Immature natural killer cell (primary cell): ENCODE measurements at regions not wholly inside any gene's neighbourhood (a gene's known extent, or its start where the extent isn't known, plus 50 kb on each side); places are given as distances from the start of the nearest gene placed in this dataset.

Experiments used
- DNase-seq, 3 donors: peaks; one replicate each; pipeline ENCODE4 v3.0.0; 2022; ENCODE audit warnings: mixed read lengths in 1 of 3
- H3K27ac Mint-ChIP-seq, 6 donors: one replicate each; pipeline ENCODE4 v1.8.0; 2020; ENCODE audit warnings: mixed read lengths in 6 of 6, mild to moderate bottlenecking in 5 of 6, inconsistent platforms in 4 of 6, moderate library complexity in 3 of 6
- H3K27me3 Mint-ChIP-seq, 3 donors: one replicate each; pipeline ENCODE4 v1.8.0; 2020 to 2021; ENCODE audit warnings: low read depth in 3 of 3, mild to moderate bottlenecking in 3 of 3, mixed read lengths in 3 of 3, moderate library complexity in 3 of 3, inconsistent platforms in 1 of 3
- H3K36me3 Mint-ChIP-seq, 3 donors: one replicate each; pipeline ENCODE4 v1.8.0; 2020; ENCODE audit warnings: mixed read lengths in 3 of 3, inconsistent platforms in 2 of 3, mild to moderate bottlenecking in 2 of 3
- H3K4me1 Mint-ChIP-seq, 2 donors: one replicate each; pipeline ENCODE4 v1.8.0; 2020; ENCODE audit warnings: inconsistent platforms in 2 of 2, mild to moderate bottlenecking in 2 of 2, mixed read lengths in 2 of 2, moderate library complexity in 1 of 2
- H3K4me3 Mint-ChIP-seq, 5 donors: one replicate each; pipeline ENCODE4 v1.8.0; 2020; ENCODE audit warnings: mild to moderate bottlenecking in 5 of 5, mixed read lengths in 5 of 5, inconsistent platforms in 3 of 5, moderate library complexity in 3 of 5
- H3K9me3 Mint-ChIP-seq, 6 donors: one replicate each; pipeline ENCODE4 v1.8.0; 2020; ENCODE audit warnings: mild to moderate bottlenecking in 6 of 6, mixed read lengths in 6 of 6, inconsistent platforms in 4 of 6, moderate library complexity in 3 of 6

DNA sequence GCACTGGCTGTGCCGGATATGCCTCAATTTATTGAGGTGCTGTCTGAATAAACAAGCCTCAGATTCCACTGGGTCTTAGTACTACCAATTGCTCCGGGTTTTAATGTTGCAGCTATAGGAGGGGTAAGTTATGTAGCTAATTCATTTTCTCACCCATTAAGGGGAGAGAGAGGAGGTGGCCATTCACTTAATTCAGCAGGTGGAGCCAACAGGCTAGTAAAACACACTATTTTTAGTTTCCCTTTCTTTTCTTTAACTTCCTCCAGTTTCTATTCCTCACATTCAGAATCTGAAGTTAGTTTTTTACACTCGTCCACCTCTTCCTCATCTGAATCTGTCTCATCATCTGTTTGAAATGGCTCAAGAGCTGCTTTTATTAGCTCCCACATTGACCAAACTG, 105.6 kb upstream of the CDH10 start:
- H3K36me3 Mint-ChIP-seq, result no peaks in the 10 kb centered on the region
- H3K27ac Mint-ChIP-seq, result no peak overlapping the region
- H3K4me1 Mint-ChIP-seq, result no peaks in the 10 kb centered on the region
- no peak overlapping the region for H3K4me3 Mint-ChIP-seq
- peaks cover 0 to 2% (median 0%) of the 10 kb centered on the region in 3 donors for H3K27me3 Mint-ChIP-seq
- no peak for DNase-seq
- H3K9me3 Mint-ChIP-seq, result peaks cover 10 to 65% (median 49%) of the 10 kb centered on the region in 6 donors

DNA sequence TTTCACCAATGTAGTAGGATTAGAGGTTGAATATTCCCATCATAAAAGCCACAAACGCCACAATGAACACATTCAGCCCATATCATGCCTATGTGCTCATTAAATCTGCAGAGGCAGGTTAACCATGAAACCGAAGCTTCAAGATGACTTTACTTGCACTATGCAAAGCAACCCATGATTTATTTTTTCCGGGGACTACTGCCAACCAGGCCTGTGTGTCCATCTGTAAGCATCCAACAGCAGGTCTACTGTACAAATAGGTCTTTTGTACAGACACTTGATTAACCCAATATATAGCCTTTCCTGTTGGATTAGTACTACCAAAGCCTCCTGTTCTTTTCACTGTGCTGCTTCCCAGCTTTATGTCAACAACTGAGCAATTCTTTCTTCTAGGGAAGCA, 104.9 kb upstream of the CDH10 start:
- Mint-ChIP-seq H3K4me3 (no peak overlapping the region), H3K4me1 (no peaks in the 10 kb centered on the region), H3K9me3 (peaks cover 13 to 68% (median 50%) of the 10 kb centered on the region in 6 donors), H3K36me3 (no peaks in the 10 kb centered on the region), H3K27ac (no peak overlapping the region), H3K27me3 (peaks cover 0 to 2% (median 0%) of the 10 kb centered on the region in 3 donors)
- DNase-seq, result no peak

DNA sequence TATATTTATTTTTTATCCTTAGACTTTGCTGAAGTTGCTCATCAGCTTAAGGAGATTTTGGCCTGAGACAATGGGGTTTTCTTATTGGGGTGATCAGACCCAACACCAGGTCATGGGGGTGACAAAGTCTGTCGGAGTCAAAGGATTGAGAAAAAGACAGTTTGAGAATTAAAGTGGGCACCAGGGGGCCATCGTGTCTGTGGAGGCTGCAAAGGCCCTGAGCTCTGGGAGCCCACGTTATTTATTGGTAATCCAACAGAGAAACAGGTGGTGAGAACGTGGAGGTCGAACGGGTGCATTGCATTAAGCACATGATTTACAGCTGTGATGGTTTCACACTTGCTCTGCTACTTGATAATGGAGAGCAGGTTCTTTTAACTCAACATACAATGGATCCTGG, 102.5 kb upstream of the CDH10 start:
- H3K4me3 Mint-ChIP-seq, result no peak overlapping the region
- no peak for DNase-seq
- peaks cover 13 to 63% (median 42%) of the 10 kb centered on the region in 6 donors for H3K9me3 Mint-ChIP-seq
- no peak overlapping the region for H3K27ac Mint-ChIP-seq
- H3K27me3 Mint-ChIP-seq, result peaks cover 0 to 2% (median 0%) of the 10 kb centered on the region in 3 donors
- no peaks in the 10 kb centered on the region for H3K36me3 Mint-ChIP-seq
- H3K4me1 Mint-ChIP-seq, result no peaks in the 10 kb centered on the region

DNA sequence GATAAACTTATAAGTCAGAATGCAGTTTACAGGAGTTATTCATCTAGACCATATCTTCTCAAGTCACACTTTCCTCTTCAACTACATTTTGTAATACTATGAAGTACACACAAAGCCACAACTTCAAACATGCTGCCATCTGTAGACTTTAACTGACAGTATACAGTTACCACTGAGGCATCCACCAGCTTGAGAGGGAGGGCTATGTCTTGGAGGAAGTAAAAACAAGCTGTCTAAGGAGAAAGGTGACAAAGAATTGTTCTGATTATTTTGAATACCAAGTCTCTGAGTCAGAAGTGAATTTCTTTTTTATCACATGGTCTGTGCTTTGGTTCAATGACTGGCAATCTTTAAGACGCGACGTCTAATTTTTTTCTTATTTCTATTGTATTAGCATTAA, 97.6 kb upstream of the CDH10 start:
- Mint-ChIP-seq H3K36me3 (no peaks in the 10 kb centered on the region), H3K4me1 (no peaks in the 10 kb centered on the region), H3K4me3 (no peak overlapping the region), H3K27me3 (peaks cover 0 to 2% (median 0%) of the 10 kb centered on the region in 3 donors), H3K27ac (no peak overlapping the region), H3K9me3 (peaks cover 17 to 61% (median 34%) of the 10 kb centered on the region in 6 donors)
- DNase-seq, result no peak

DNA sequence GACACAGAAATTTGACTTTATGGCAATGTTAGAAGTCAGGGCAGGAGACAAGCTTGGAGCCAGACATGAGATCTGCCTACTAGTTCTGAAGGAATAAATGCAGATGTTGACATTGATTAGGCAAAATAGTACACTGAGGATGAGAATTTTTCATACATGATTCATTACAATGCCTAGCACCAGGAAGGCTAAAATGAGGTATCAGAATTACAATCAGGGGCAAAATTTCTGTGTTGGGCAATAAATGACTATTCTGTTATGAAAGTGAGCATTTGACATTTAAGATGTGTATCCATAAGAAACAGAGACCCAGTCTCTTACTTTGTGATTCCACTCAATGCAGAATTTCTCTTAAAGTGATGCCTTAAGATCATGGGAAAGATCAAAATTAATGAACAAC, 92.4 kb upstream of the CDH10 start:
- Mint-ChIP-seq H3K27ac (no peak overlapping the region), H3K4me1 (no peaks in the 10 kb centered on the region), H3K27me3 (no peaks in the 10 kb centered on the region), H3K36me3 (no peaks in the 10 kb centered on the region), H3K4me3 (no peak overlapping the region), H3K9me3 (peaks cover 17 to 60% (median 37%) of the 10 kb centered on the region in 6 donors)
- no peak for DNase-seq

DNA sequence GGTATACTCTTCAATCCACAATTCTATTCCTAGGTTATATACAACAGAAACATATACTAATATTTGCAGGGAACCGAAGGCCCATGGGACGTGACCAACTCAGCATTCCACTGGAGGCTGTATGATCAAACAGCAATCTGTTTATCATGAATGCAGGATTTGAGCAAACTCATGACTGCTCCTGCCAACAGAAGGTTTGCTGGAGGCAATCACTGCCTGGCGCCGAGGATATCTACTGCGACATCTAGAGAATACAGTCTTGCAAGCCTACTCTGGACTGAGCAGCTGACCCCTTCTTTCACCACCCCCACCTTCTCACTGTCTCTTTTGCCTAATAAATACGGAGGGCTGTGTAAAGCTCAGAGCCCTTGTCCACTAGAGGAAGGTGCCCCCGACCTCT, 90.5 kb upstream of the CDH10 start:
- H3K9me3 Mint-ChIP-seq, result peaks cover 13 to 49% (median 33%) of the 10 kb centered on the region in 6 donors
- no peak for DNase-seq
- no peak overlapping the region for H3K4me3 Mint-ChIP-seq
- no peaks in the 10 kb centered on the region for H3K36me3 Mint-ChIP-seq
- H3K27ac Mint-ChIP-seq, result no peak overlapping the region
- no peaks in the 10 kb centered on the region for H3K4me1 Mint-ChIP-seq
- H3K27me3 Mint-ChIP-seq, result no peaks in the 10 kb centered on the region

DNA sequence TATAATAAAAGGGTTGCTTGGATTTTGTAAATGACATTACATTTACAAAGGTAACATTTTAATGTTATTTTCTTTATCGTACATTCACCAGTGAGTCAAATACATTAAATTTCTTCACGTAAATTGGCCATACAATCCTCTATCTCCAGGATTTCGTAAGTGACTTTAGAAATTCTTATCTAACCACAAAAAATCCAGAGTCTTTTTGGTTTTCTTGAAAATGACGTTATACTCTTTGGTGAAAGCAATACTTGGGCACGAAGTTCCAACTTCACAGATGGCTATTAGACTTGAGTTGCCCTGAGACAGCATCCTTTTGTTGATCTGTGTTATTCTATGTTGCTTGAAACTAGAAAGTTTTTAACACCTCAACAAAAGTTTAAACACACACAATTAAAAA, 87.4 kb upstream of the CDH10 start:
- H3K36me3 Mint-ChIP-seq, result peaks cover 0 to 6% (median 0%) of the 10 kb centered on the region in 3 donors
- H3K9me3 Mint-ChIP-seq, result peaks cover 20 to 54% (median 46%) of the 10 kb centered on the region in 6 donors
- no peaks in the 10 kb centered on the region for H3K4me1 Mint-ChIP-seq
- no peak overlapping the region for H3K4me3 Mint-ChIP-seq
- peaks cover 0 to 3% (median 0%) of the 10 kb centered on the region in 3 donors for H3K27me3 Mint-ChIP-seq
- no peak for DNase-seq
- no peak overlapping the region for H3K27ac Mint-ChIP-seq

DNA sequence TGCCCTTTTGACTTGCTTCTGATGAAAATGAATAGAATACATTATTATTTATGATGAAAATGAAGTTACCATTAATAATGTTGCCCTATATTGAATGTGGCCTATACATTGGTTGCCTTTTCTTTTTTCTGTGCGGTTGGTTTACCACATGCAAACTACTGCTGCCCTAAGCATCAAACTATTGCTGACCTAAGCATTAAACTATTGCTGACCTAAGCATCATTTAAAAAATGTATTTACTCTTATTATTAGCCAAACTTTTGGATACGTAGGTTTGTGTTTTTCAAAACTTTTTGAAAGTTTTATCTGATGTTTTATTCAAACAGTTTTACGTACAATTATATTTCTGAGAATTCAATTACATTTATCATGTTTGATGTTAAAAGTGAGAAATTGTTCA, 76.0 kb upstream of the CDH10 start:
- H3K9me3 Mint-ChIP-seq, result peaks cover 18 to 61% (median 26%) of the 10 kb centered on the region in 6 donors
- H3K27ac Mint-ChIP-seq, result no peak overlapping the region
- peaks cover 0 to 4% (median 0%) of the 10 kb centered on the region in 3 donors for H3K36me3 Mint-ChIP-seq
- H3K27me3 Mint-ChIP-seq, result peaks cover 0 to 1% (median 1%) of the 10 kb centered on the region in 3 donors
- no peak for DNase-seq
- H3K4me1 Mint-ChIP-seq, result no peaks in the 10 kb centered on the region
- no peak overlapping the region for H3K4me3 Mint-ChIP-seq

DNA sequence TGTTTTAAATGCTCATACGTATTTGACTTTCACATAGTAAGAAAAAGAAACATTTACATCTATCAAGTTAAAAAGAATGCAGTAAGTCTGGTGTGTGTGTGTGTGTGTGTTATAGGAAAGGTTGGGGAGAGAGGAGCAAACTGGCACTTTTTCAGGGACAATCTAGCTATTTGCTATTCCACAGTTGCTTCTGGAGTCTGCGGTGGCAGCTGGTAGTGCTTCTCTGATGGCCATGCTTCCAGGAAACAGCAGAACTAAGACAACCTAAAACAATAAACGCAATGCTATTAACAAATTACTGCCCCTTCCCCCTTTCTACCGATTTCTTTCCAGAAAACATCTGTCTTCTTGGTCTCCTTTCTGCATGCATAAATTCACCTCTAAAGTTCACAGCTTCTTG, 70.0 kb upstream of the CDH10 start:
- Mint-ChIP-seq H3K27me3 (peaks cover 0 to 1% (median 1%) of the 10 kb centered on the region in 3 donors), H3K36me3 (peaks cover 0 to 4% (median 0%) of the 10 kb centered on the region in 3 donors), H3K9me3 (peaks cover 4 to 51% (median 14%) of the 10 kb centered on the region in 6 donors), H3K27ac (no peak overlapping the region), H3K4me1 (no peaks in the 10 kb centered on the region), H3K4me3 (no peak overlapping the region)
- DNase-seq, result no peak

DNA sequence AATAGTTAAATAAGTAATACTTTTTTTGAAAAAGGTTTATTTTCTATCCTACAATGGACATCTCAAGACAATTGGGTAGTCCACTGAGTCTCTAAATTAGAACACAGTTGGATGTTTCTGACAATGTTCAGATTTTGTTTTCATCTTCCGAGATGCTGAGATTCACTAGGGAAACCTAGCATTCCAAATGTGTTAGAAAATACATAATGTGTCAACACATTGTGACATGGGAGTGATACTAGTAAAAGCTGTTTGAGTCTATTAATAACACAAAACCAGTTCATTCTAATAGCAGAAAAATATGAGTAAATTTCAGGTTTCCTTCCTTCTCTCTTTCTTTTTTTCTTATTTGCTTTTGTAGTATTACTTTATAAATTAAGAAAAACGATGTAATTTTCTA, 68.2 kb upstream of the CDH10 start:
- H3K9me3 Mint-ChIP-seq, result peaks cover 4 to 42% (median 7%) of the 10 kb centered on the region in 6 donors
- no peaks in the 10 kb centered on the region for H3K4me1 Mint-ChIP-seq
- peaks cover 0 to 4% (median 0%) of the 10 kb centered on the region in 3 donors for H3K36me3 Mint-ChIP-seq
- DNase-seq, result no peak
- no peaks in the 10 kb centered on the region for H3K27me3 Mint-ChIP-seq
- no peak overlapping the region for H3K27ac Mint-ChIP-seq
- no peak overlapping the region for H3K4me3 Mint-ChIP-seq

DNA sequence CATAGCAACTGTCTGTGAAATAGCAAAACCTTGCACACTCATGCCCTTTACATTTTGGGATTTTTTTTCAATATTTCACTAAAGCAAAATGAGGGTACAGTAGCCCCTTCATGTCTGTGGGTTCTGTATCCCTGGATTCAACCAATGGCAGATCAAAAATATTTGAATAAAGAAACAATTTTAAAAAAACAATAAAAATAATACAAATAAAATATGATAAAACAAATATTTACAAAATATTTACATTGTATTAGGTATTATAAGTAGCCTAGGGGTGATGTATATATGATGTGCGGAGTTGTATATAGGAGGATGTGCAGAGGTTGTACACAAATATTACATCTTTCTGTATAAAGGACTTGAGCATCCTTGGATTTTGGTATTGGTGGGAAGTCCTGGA, 67.3 kb upstream of the CDH10 start:
- peaks cover 0 to 4% (median 0%) of the 10 kb centered on the region in 3 donors for H3K36me3 Mint-ChIP-seq
- H3K27me3 Mint-ChIP-seq, result no peaks in the 10 kb centered on the region
- H3K27ac Mint-ChIP-seq, result no peak overlapping the region
- DNase-seq, result no peak
- no peak overlapping the region for H3K4me3 Mint-ChIP-seq
- peaks cover 4 to 42% (median 10%) of the 10 kb centered on the region in 6 donors for H3K9me3 Mint-ChIP-seq
- H3K4me1 Mint-ChIP-seq, result no peaks in the 10 kb centered on the region

DNA sequence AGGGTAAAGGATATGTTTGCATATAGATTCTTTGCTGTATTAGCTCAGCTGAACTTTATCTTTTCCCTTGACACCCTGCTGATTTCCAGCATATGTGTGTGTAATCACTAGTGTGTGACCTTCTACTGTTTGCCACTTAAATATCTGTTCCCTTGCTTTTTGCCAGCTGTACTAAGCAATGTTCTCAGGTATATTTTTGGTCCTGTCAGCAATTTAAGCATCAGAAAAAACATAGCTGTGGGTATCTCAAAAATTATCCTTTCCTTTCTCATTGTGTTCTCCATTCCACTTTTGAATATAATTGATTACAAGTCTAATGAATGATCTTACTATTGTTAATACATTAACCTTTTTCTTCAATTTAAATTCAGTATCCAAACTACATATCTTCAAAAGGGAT, 59.2 kb upstream of the CDH10 start:
- H3K27me3 Mint-ChIP-seq, result peaks cover 0 to 3% (median 0%) of the 10 kb centered on the region in 3 donors
- H3K4me3 Mint-ChIP-seq, result no peak overlapping the region
- no peaks in the 10 kb centered on the region for H3K4me1 Mint-ChIP-seq
- no peak overlapping the region for H3K27ac Mint-ChIP-seq
- H3K36me3 Mint-ChIP-seq, result no peaks in the 10 kb centered on the region
- peaks cover 29 to 73% (median 48%) of the 10 kb centered on the region in 6 donors for H3K9me3 Mint-ChIP-seq
- DNase-seq, result no peak
